DOHH2 (cell line): ENCODE measurements at regions not wholly inside any gene's neighbourhood (a gene's known extent, or its start where the extent isn't known, plus 50 kb on each side); places are given as distances from the start of the nearest gene placed in this dataset.

Source experiments
- CTCF ChIP-seq: fragments of 200-600 bp; sonication (generic); IDR thresholded peaks from one replicate; pipeline ENCODE4 v1.5.1; 2014; ENCODE audit warnings: antibody characterized with exemption, mild to moderate bottlenecking, low read depth, low read length; ENCODE audit not compliant: poor library complexity, severe bottlenecking
- EZH2phosphoT487 ChIP-seq: fragments of 200-600 bp; sonication (generic); IDR thresholded peaks from 2 replicates; pipeline ENCODE4 v1.6.1; 2017; ENCODE audit warnings: borderline replicate concordance, mild to moderate bottlenecking, antibody characterized with exemption, low read length, moderate library complexity, mixed read lengths

DNA sequence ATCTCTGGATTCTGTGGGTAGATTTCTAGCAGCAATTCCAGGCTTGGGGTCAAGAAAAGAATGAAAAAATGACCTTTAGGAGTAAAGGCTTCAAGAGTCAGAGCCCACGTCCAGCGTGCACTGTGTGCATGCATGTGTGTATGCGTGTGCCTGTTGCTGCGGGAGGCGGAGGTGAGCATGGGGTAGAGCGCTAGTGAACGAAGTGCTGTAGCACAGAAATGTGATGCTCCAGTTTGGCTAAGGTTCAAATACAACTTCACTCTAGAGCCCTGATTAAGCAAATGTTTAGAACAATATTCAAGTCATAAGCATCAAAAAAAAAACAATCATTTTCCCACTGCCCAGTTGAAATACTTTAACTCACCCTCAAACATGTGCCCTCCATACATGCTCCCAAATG is 403.9 kb downstream of the ZNF608 start:
- no peak for TF ChIP-seq CTCF
- no peak for TF ChIP-seq EZH2phosphoT487
